H9 (cell line): ENCODE measurements at regions not wholly inside any gene's neighbourhood (a gene's known extent, or its start where the extent isn't known, plus 50 kb on each side); places are given as distances from the start of the nearest gene placed in this dataset.

ENCODE experiments used
- DNase-seq: peaks from one replicate; pipeline ENCODE4 v3.0.0-alpha.2; 2017
- H2AFZ ChIP-seq: one replicate; pipeline ENCODE4 v1.6.1; 2013; ENCODE audit warnings: mild to moderate bottlenecking, low read length, control low read depth, moderate library complexity
- H2AK5ac ChIP-seq: 2 replicates; pipeline ENCODE4 v1.6.1; 2013; ENCODE audit warnings: low read length, control low read depth, mixed read lengths; ENCODE audit not compliant: insufficient read length
- H2BK120ac ChIP-seq: one replicate; pipeline ENCODE4 v1.6.1; 2013; ENCODE audit warnings: low read depth, mild to moderate bottlenecking, low read length, control low read depth, inconsistent platforms; ENCODE audit not compliant: poor library complexity, severe bottlenecking
- H2BK12ac ChIP-seq: 2 replicates; pipeline ENCODE4 v1.6.1; 2013; ENCODE audit warnings: low read length, control low read depth, mixed read lengths, low read depth; ENCODE audit not compliant: insufficient read length
- H2BK15ac ChIP-seq: 2 replicates; pipeline ENCODE4 v1.6.1; 2013; ENCODE audit warnings: low read depth, low read length, control low read depth
- H2BK20ac ChIP-seq: one replicate; pipeline ENCODE4 v1.6.1; 2013; ENCODE audit warnings: low read depth, mild to moderate bottlenecking, low read length, control low read depth, inconsistent platforms; ENCODE audit not compliant: poor library complexity, severe bottlenecking
- H2BK5ac ChIP-seq: 2 replicates; pipeline ENCODE4 v1.6.1; 2013; ENCODE audit warnings: low read length, control low read depth, mixed read lengths; ENCODE audit not compliant: insufficient read length
- H3K14ac ChIP-seq: 2 replicates; pipeline ENCODE4 v1.6.1; 2013; ENCODE audit warnings: low read length, control low read depth; ENCODE audit not compliant: insufficient read depth
- H3K18ac ChIP-seq: 2 replicates; pipeline ENCODE4 v1.6.1; 2013; ENCODE audit warnings: low read depth, mild to moderate bottlenecking, mixed read lengths, low read length, control low read depth; ENCODE audit not compliant: insufficient read length
- H3K23ac ChIP-seq: 2 replicates; pipeline ENCODE4 v1.6.1; 2013; ENCODE audit warnings: low read length, control low read depth, mixed read lengths, low read depth; ENCODE audit not compliant: insufficient read length
- H3K23me2 ChIP-seq: 2 replicates; pipeline ENCODE4 v1.6.1; 2013; ENCODE audit warnings: low read depth, mild to moderate bottlenecking, mixed read lengths, low read length, control low read depth; ENCODE audit not compliant: insufficient read length, poor library complexity, severe bottlenecking
- H3K27ac ChIP-seq: 2 replicates; pipeline ENCODE4 v1.5.1; 2013; ENCODE audit warnings: low read length, control low read depth, mixed read lengths, low read depth; ENCODE audit not compliant: insufficient read length
- H3K27me3 ChIP-seq: 2 replicates; pipeline ENCODE4 v1.6.1; 2013; ENCODE audit warnings: low read length, control low read depth, inconsistent platforms; ENCODE audit not compliant: insufficient read depth
- H3K4ac ChIP-seq: 2 replicates; pipeline ENCODE4 v1.6.1; 2013; ENCODE audit warnings: low read depth, mild to moderate bottlenecking, control low read depth, inconsistent platforms, low read length, moderate library complexity
- H3K4me1 ChIP-seq: 2 replicates; pipeline ENCODE4 v1.6.1; 2013; ENCODE audit warnings: low read length, control low read depth, inconsistent platforms; ENCODE audit not compliant: insufficient read depth
- H3K4me2 ChIP-seq: 2 replicates; pipeline ENCODE4 v1.6.1; 2013; ENCODE audit warnings: low read length, control low read depth, mixed read lengths; ENCODE audit not compliant: insufficient read length, insufficient read depth
- H3K56ac ChIP-seq: 2 replicates; pipeline ENCODE4 v1.6.1; 2013; ENCODE audit warnings: low read depth, mild to moderate bottlenecking, mixed read lengths, low read length, control low read depth; ENCODE audit not compliant: insufficient read length
- H3K79me1 ChIP-seq: 2 replicates; pipeline ENCODE4 v1.6.1; 2013; ENCODE audit warnings: low read depth, mild to moderate bottlenecking, moderate library complexity, low read length, control low read depth, inconsistent platforms; ENCODE audit not compliant: insufficient read depth, poor library complexity, severe bottlenecking
- H3K79me2 ChIP-seq: 2 replicates; pipeline ENCODE4 v1.6.1; 2013; ENCODE audit warnings: low read length, control low read depth, inconsistent platforms; ENCODE audit not compliant: insufficient read depth
- H3K9ac ChIP-seq: 2 replicates; pipeline ENCODE4 v1.6.1; 2013; ENCODE audit warnings: low read length, control low read depth, mixed read lengths; ENCODE audit not compliant: insufficient read length; ENCODE audit errors: extremely low read depth
- H3K9me3 ChIP-seq: one replicate; pipeline ENCODE4 v1.6.1; 2013; ENCODE audit warnings: low read depth, low read length, inconsistent platforms; ENCODE audit not compliant: control insufficient read depth
- H3T11ph ChIP-seq: one replicate; pipeline ENCODE4 v1.6.1; 2013; ENCODE audit warnings: mild to moderate bottlenecking, low read length, control low read depth, inconsistent platforms
- H4K20me1 ChIP-seq: one replicate; pipeline ENCODE4 v1.6.1; 2013; ENCODE audit not compliant: control insufficient read depth, insufficient read length, insufficient read depth
- H4K5ac ChIP-seq: 2 replicates; pipeline ENCODE4 v1.6.1; 2013; ENCODE audit warnings: low read depth, mild to moderate bottlenecking, mixed read lengths, low read length, control low read depth; ENCODE audit not compliant: insufficient read length
- H4K8ac ChIP-seq: replicated peaks from 2 replicates; pipeline ENCODE4 v1.6.1; 2013; ENCODE audit warnings: low read length, control low read depth, mixed read lengths, low read depth; ENCODE audit not compliant: insufficient read length
- H4K91ac ChIP-seq: 2 replicates; pipeline ENCODE4 v1.6.1; 2013; ENCODE audit warnings: low read depth, mild to moderate bottlenecking, moderate library complexity, mixed read lengths, low read length, control low read depth; ENCODE audit not compliant: insufficient read length
- H3K27ac Mint-ChIP-seq, 3 experiments: 2 replicates in 2 of 3; 3 replicates in 1 of 3; pipeline ENCODE4 v1.8.0; 2020 to 2021; ENCODE audit warnings: mixed read lengths in 3 of 3, mild to moderate bottlenecking in 1 of 3, moderate library complexity in 1 of 3
- H3K27me3 Mint-ChIP-seq: 2 replicates; pipeline ENCODE4 v1.8.0; 2021; ENCODE audit warnings: low read depth, mild to moderate bottlenecking, moderate library complexity, mixed read lengths
- H3K36me3 Mint-ChIP-seq, 3 experiments: 2 replicates in 2 of 3; 3 replicates in 1 of 3; pipeline ENCODE4 v1.8.0; 2020 to 2021; ENCODE audit warnings: low read depth in 3 of 3, mixed read lengths in 3 of 3; ENCODE audit not compliant: insufficient read depth in 1 of 3
- H3K4me1 Mint-ChIP-seq, 2 experiments: 2 replicates each; pipeline ENCODE4 v1.8.0; 2020; ENCODE audit warnings: mixed read lengths in 2 of 2
- H3K4me3 Mint-ChIP-seq, 2 experiments: 2 replicates in 1 of 2; 3 replicates in 1 of 2; pipeline ENCODE4 v1.8.0; 2020 to 2021; ENCODE audit warnings: mild to moderate bottlenecking in 2 of 2, mixed read lengths in 2 of 2, moderate library complexity in 1 of 2
- H3K9me3 Mint-ChIP-seq, 2 experiments: 2 replicates in 1 of 2; 3 replicates in 1 of 2; pipeline ENCODE4 v1.8.0; 2020; ENCODE audit warnings: mild to moderate bottlenecking in 2 of 2, mixed read lengths in 2 of 2, moderate library complexity in 1 of 2
- CTCF ChIP-seq: fragments of 200-600 bp; sonication (generic); conservative IDR thresholded peaks from 3 replicates; pipeline ENCODE4 v1.8.0; 2021; ENCODE audit warnings: antibody characterized with exemption, mild to moderate bottlenecking
- WGBS: extraction: QIAGEN DNeasy Blood & Tissue Kit; methylation state at CpG from one replicate; pipeline ENCODE4 v1.1.7; 2013; ENCODE audit warnings: missing lambda C conversion rate, low lambda C conversion rate, mixed read lengths; ENCODE audit not compliant: insufficient read length; ENCODE audit errors: extremely low coverage; 5-methylcytosine and 5-hydroxymethylcytosine counted together

- Mint-ChIP-seq H3K27ac (no peak overlapping the region), H3K4me3 (no peak overlapping the region), H3K4me1 (no peaks in the 10 kb centered on the region), H3K27me3 (no peaks in the 10 kb centered on the region), H3K36me3 (no peaks in the 10 kb centered on the region; a peak in 1 of 7 replicates), H3K9me3 (no peaks in the 10 kb centered on the region)
- H3K23ac ChIP-seq: no peak overlapping the region
- no peak overlapping the region for H3K18ac ChIP-seq
- H3T11ph ChIP-seq: no peak overlapping the region
- no peaks in the 10 kb centered on the region for H3K27me3 ChIP-seq
- H4K91ac ChIP-seq: no peak overlapping the region
- H2AK5ac ChIP-seq: no peak overlapping the region
- no peak for TF ChIP-seq CTCF
- H2BK15ac ChIP-seq: no peak overlapping the region
- no peak overlapping the region for H3K56ac ChIP-seq
- H4K5ac ChIP-seq: no peak overlapping the region
- no peaks in the 10 kb centered on the region for H4K20me1 ChIP-seq
- no peaks in the 10 kb centered on the region for H3K79me1 ChIP-seq
- no peaks in the 10 kb centered on the region for H3K4me1 ChIP-seq
- no peak overlapping the region for H2BK5ac ChIP-seq
- no peak overlapping the region for H2BK12ac ChIP-seq
- DNase-seq: no peak
- no peaks in the 10 kb centered on the region for H3K9me3 ChIP-seq
- no peak overlapping the region for H3K4me2 ChIP-seq
- no peak overlapping the region for H3K9ac ChIP-seq
- H2BK120ac ChIP-seq: no peak overlapping the region
- WGBS: no CpG with 5 or more reads among the region's 2 CpGs
- no peak overlapping the region for H3K4ac ChIP-seq
- H3K23me2 ChIP-seq: no peaks in the 10 kb centered on the region
- no peak overlapping the region for H3K27ac ChIP-seq
- no peaks in the 10 kb centered on the region for H3K79me2 ChIP-seq
- H2BK20ac ChIP-seq: no peak overlapping the region
- no peak overlapping the region for H3K14ac ChIP-seq
- no peak overlapping the region for H4K8ac ChIP-seq
- H2AFZ ChIP-seq: no peak overlapping the region
These were observed 655.0 kb downstream of the POM121L12 start for GRCh38 chr7:53690411-53690810.
